HCT116 (cell line): ENCODE measurements at regions not wholly inside any gene's neighbourhood (a gene's known extent, or its start where the extent isn't known, plus 50 kb on each side); places are given as distances from the start of the nearest gene placed in this dataset.

Experiments
- ATAC-seq: fragments of 200-7000 bp; cut with Tn5 transposase; 2 replicates; pipeline ENCODE4 v1.9.1; 2020; ENCODE audit warnings: mild to moderate bottlenecking, moderate library complexity
- BruUV-seq: library from RNA; stranded (reverse); fragments of 400-500 nt; replicated peaks from 2 replicates; lab custom pipeline; 2021; lab: Mats Ljungman, UMichigan
- CTCF ChIA-PET: fragments of 300-600 bp; sonication (Branson Sonifier 250); formaldehyde crosslinking; loops from one replicate; lab custom pipeline; 2021; ENCODE audit warnings: antibody characterized with exemption; lab: Charles Lee
- POLR2A ChIA-PET: fragments of 300-600, 350-600 bp; sonication (Branson Sonifier 250); formaldehyde crosslinking; loops from one replicate; lab custom pipeline; 2021; ENCODE audit warnings: antibody characterized with exemption; lab: Charles Lee
- RAD21 ChIA-PET, 2 experiments: fragments of 300-600 bp; sonication (Branson Sonifier 250); formaldehyde crosslinking; loops; one replicate each; lab custom pipeline; 2023; ENCODE audit warnings: low total read pairs in 2 of 2; ENCODE audit not compliant: uncharacterized antibody in 2 of 2, unreplicated experiment in 2 of 2, low non-redundant PET in 1 of 2; lab: Charles Lee
- DNase-seq: peaks from one replicate; pipeline ENCODE4 v3.0.0-alpha.2; 2010; ENCODE audit warnings: low read depth, low spot score
- H2AFZ ChIP-seq: fragments of 200-600 bp; shearing (Covaris generic), sonication (generic); 2 replicates; pipeline ENCODE4 v1.6.1; 2017; ENCODE audit warnings: low read depth, mixed run types, mixed read lengths, antibody characterized with exemption, low read length; ENCODE audit not compliant: poor library complexity, severe bottlenecking
- H3K27ac ChIP-seq: 2 replicates; pipeline ENCODE4 v1.5.1; 2012; ENCODE audit warnings: low read depth, low read length
- H3K27me3 ChIP-seq: fragments of 200-600 bp; sonication (generic); 2 replicates; pipeline ENCODE4 v1.6.1; 2016; ENCODE audit warnings: mixed run types, low read length, mixed read lengths; ENCODE audit not compliant: insufficient read depth
- H3K36me3 ChIP-seq, 2 experiments: fragments of 200-500 bp in 1 of 2; fragments of 200-600 bp in 1 of 2; sonication (Bioruptor generic) in 1 of 2; sonication (generic) in 1 of 2; 2 replicates each; pipeline versions ENCODE4 v1.5.1 to v1.6.1; 2014 to 2016; ENCODE audit warnings: low read length in 2 of 2, inconsistent platforms in 1 of 2, mixed read lengths in 1 of 2, mixed run types in 1 of 2; ENCODE audit not compliant: insufficient read depth in 2 of 2, control insufficient read depth in 1 of 2
- H3K4me1 ChIP-seq, 2 experiments: fragments of 200-600 bp in 1 of 2; sonication (generic) in 1 of 2; 2 replicates each; pipeline versions ENCODE4 v1.5.1 to v1.6.1; 2012 to 2017; ENCODE audit warnings: low read length in 2 of 2, inconsistent platforms in 1 of 2, mild to moderate bottlenecking in 1 of 2, mixed read lengths in 1 of 2, mixed run types in 1 of 2, moderate library complexity in 1 of 2; ENCODE audit not compliant: insufficient read depth in 2 of 2, control insufficient read depth in 1 of 2
- H3K4me2 ChIP-seq: fragments of 200-600 bp; sonication (generic); 2 replicates; pipeline ENCODE4 v1.6.1; 2017; ENCODE audit warnings: mixed run types, low read length, mixed read lengths
- H3K4me3 ChIP-seq, 2 experiments: fragments of 200-600 bp in 1 of 2; sonication (generic) in 1 of 2; replicated peaks in 1 of 2; 2 replicates each; pipeline ENCODE4 v1.5.1; 2011 to 2016; ENCODE audit warnings: low read length in 2 of 2, control low read depth in 1 of 2, low read depth in 1 of 2, mild to moderate bottlenecking in 1 of 2, mixed read lengths in 1 of 2, mixed run types in 1 of 2
- H3K79me2 ChIP-seq: fragments of 200-600 bp; sonication (generic); 2 replicates; pipeline ENCODE4 v1.6.1; 2017; ENCODE audit warnings: mild to moderate bottlenecking, mixed run types, low read length, moderate library complexity, mixed read lengths; ENCODE audit not compliant: insufficient read depth
- H3K9ac ChIP-seq: fragments of 200-600 bp; sonication (generic); 2 replicates; pipeline ENCODE4 v1.6.1; 2016; ENCODE audit warnings: low read length, mixed read lengths
- H3K9me2 ChIP-seq: fragments of 200-600 bp; sonication (generic), shearing (Covaris generic); 2 replicates; pipeline ENCODE4 v1.6.1; 2017; ENCODE audit warnings: mixed run types, mild to moderate bottlenecking, moderate library complexity; ENCODE audit not compliant: insufficient read depth
- H3K9me3 ChIP-seq, 2 experiments: fragments of 200-500 bp in 1 of 2; fragments of 200-600 bp in 1 of 2; sonication (Bioruptor generic) in 1 of 2; sonication (generic) in 1 of 2; 2 replicates each; pipeline ENCODE4 v1.6.1; 2014 to 2017; ENCODE audit warnings: low read length in 2 of 2, mixed read lengths in 2 of 2, inconsistent platforms in 1 of 2, low read depth in 1 of 2, mild to moderate bottlenecking in 1 of 2, mixed run types in 1 of 2, moderate library complexity in 1 of 2; ENCODE audit not compliant: control insufficient read depth in 1 of 2, insufficient read depth in 1 of 2
- H4K20me1 ChIP-seq: fragments of 200-600 bp; sonication (generic), shearing (Covaris generic); 2 replicates; pipeline ENCODE4 v1.6.1; 2017; ENCODE audit warnings: mixed run types, mild to moderate bottlenecking, moderate library complexity; ENCODE audit not compliant: insufficient read depth
- ATF3 ChIP-seq: IDR thresholded peaks from 2 replicates; pipeline ENCODE4 v1.6.1; 2012
- EGR1 ChIP-seq: IDR thresholded peaks from 2 replicates; pipeline ENCODE4 v1.6.1; 2012; ENCODE audit warnings: low read depth
- JUND ChIP-seq: IDR thresholded peaks from 2 replicates; pipeline ENCODE4 v1.6.1; 2012
- MAX ChIP-seq: IDR thresholded peaks from 2 replicates; pipeline ENCODE4 v1.6.1; 2012
- POLR2AphosphoS5 ChIP-seq: IDR thresholded peaks from 2 replicates; pipeline ENCODE4 v1.6.1; 2011; ENCODE audit warnings: mild to moderate bottlenecking, low read depth, low read length, moderate library complexity
- ZBTB33 ChIP-seq: IDR thresholded peaks from 2 replicates; pipeline ENCODE4 v1.6.1; 2011; ENCODE audit warnings: mild to moderate bottlenecking, low read length, moderate library complexity; ENCODE audit not compliant: insufficient replicate concordance; ENCODE audit errors: extremely low read depth
- ZNF274 ChIP-seq: fragments of 200-500 bp; sonication (Bioruptor generic); IDR thresholded peaks from 2 replicates; pipeline ENCODE4 v1.6.1; 2014; ENCODE audit warnings: mild to moderate bottlenecking, low read depth, low read length, inconsistent platforms
- intact Hi-C: fragments of 100-400 bp; cut with micrococcal nuclease; formaldehyde crosslinking; loops from 2 replicates; pipeline ENCODE4 v1.10.0; 2022

- Histone ChIP-seq H3K36me3 (no peaks in the 10 kb centered on the region), H3K9me2 (no peaks in the 10 kb centered on the region), H3K9ac (no peak overlapping the region), H3K4me1 (no peaks in the 10 kb centered on the region), H3K9me3 (no peaks in the 10 kb centered on the region), H3K27me3 (peaks cover 5% of the 10 kb centered on the region; the same call in 1 of the 2 replicates), H3K27ac (no peak overlapping the region), H3K79me2 (no peaks in the 10 kb centered on the region), H3K4me2 (no peak overlapping the region), H2AFZ (no peak overlapping the region), H3K4me3 (no peak overlapping the region), H4K20me1 (no peaks in the 10 kb centered on the region)
- DNase-seq (no peak), ATAC-seq (no peak)
- CTCF ChIA-PET: no interaction called here
- no peak for TF ChIP-seq MAX
- RAD21 ChIA-PET: no interaction called here
- intact Hi-C loops: no loop called here
- POLR2A ChIA-PET: no interaction called here
- BruUV-seq: no TSS peak
Measured at GRCh38 chr6:169849396-169849795, 98.0 kb downstream of the ERMARD start.

GRCh38 chr6:169848946-169849345 lies 97.5 kb downstream of the ERMARD start:
- Histone ChIP-seq H2AFZ (no peak overlapping the region), H3K4me3 (no peak overlapping the region), H3K4me2 (no peak overlapping the region), H3K9me3 (no peaks in the 10 kb centered on the region), H3K9me2 (no peaks in the 10 kb centered on the region), H3K36me3 (no peaks in the 10 kb centered on the region), H3K9ac (no peak overlapping the region), H3K4me1 (no peaks in the 10 kb centered on the region), H4K20me1 (no peaks in the 10 kb centered on the region), H3K27ac (no peak overlapping the region), H3K79me2 (no peaks in the 10 kb centered on the region), H3K27me3 (peaks cover 7% of the 10 kb centered on the region; the same call in 1 of the 2 replicates)
- BruUV-seq: no TSS peak
- ChIA-PET CTCF (no interaction called here), RAD21 (no interaction called here), POLR2A (no interaction called here)
- DNase-seq (no peak), ATAC-seq (no peak)
- TF ChIP-seq MAX: no peak
- TF ChIP-seq POLR2AphosphoS5: no peak
- no peak for TF ChIP-seq EGR1
- TF ChIP-seq ZNF274: no peak
- no peak for TF ChIP-seq JUND
- TF ChIP-seq ATF3: no peak
- no peak for TF ChIP-seq ZBTB33
- intact Hi-C loops: no loop called here
